D721Med (cell line): ENCODE measurements at regions not wholly inside any gene's neighbourhood (a gene's known extent, or its start where the extent isn't known, plus 50 kb on each side); places are given as distances from the start of the nearest gene placed in this dataset.

ENCODE experiments used
- DNase-seq: peaks from one replicate; pipeline ENCODE4 v3.0.0; 2011; ENCODE audit warnings: low spot score; ENCODE audit not compliant: insufficient read length
- FAIRE-seq: peaks from 2 replicates; lab custom pipeline; 2011; peaks lifted over from hg19 to GRCh38; lab: Jason Lieb, UNC
- TF ChIP-seq, protein P1 (sequence below): IDR thresholded peaks from 2 replicates; pipeline ENCODE4 v1.5.1; 2012; ENCODE audit warnings: mild to moderate bottlenecking, control low read depth; ENCODE audit not compliant: insufficient read depth; ENCODE audit errors: missing control alignments

DNA sequence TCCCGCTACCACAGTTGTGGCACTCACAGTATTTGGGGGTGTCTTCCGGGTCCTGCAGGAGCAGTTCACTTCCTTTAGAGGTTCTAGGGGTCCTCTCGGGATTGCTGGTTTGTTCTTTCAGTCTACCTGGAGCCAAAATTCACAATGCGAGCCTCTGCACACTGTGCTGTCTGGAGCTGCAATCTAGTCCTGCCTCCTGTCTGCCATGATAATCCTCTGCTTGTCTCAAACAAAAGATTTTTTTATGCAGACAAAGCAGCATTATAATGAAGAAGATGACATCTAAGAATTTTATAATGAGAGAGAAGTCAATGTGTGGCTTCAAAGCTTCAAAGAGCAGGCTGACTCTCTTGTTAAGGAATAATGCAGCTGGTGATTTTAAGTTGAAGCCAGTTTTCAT, 975.1 kb upstream of the GYPC start:
- TF ChIP-seq, protein P1, sequence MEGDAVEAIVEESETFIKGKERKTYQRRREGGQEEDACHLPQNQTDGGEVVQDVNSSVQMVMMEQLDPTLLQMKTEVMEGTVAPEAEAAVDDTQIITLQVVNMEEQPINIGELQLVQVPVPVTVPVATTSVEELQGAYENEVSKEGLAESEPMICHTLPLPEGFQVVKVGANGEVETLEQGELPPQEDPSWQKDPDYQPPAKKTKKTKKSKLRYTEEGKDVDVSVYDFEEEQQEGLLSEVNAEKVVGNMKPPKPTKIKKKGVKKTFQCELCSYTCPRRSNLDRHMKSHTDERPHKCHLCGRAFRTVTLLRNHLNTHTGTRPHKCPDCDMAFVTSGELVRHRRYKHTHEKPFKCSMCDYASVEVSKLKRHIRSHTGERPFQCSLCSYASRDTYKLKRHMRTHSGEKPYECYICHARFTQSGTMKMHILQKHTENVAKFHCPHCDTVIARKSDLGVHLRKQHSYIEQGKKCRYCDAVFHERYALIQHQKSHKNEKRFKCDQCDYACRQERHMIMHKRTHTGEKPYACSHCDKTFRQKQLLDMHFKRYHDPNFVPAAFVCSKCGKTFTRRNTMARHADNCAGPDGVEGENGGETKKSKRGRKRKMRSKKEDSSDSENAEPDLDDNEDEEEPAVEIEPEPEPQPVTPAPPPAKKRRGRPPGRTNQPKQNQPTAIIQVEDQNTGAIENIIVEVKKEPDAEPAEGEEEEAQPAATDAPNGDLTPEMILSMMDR: no peak
- DNase-seq: no peak
- no peak for FAIRE-seq

DNA sequence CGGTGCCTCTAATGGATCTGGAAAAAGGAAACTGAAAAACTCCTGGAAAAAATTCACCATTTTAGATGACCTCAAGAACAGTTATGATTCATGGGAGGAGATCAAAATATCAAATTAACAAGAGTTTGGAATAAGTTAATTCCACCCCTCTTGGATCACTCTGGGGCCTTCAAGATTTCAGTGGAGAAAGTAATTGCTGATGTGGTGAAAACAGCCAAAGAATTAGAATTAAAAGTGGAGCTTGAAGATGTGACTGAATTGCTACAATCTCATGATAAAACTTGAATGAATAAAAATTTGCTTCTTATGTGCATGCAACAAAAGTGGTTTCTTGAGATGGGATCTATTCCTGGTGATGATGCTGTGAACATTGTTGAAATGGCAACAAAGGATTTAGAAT, 974.4 kb upstream of the GYPC start:
- no peak for DNase-seq
- TF ChIP-seq, protein P1: no peak
- FAIRE-seq: no peak

DNA sequence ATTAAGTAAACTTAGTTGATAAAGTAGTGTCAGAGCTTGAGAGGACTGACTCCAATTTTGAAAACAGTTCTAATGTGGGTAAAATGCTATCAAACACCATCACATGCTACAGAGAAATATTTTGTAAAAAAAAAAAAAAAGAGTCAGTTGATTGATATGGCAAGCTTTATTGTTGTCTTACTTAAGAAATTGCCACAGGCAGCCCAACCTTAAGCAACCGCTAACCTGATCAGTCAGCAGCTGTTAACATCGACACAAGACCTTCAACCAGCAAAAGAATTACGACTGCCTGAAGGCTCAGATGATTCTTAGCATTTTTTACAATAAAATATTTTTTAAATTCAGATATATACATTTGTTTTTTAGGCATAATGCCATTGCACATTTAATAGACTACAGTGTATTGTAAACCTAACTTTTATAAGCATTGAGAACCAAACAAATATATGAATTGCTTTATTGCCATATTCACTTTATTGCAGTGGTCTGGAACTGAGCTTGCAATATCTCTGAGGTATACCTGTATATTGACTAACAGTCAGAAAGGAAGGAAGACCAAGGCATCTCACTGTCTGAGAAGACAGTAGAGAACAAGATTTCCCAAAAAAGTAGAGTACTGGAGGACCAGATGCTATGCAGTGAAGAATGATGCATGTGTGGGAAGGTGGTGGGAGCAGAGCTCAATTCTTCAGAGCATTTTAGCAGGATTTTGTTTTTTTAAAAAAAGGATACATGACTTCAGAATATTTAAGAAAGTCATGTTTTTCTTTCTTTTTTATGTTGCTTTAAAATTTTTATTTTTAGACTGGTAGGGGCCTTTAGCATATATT, 973.8 kb upstream of the GYPC start:
- TF ChIP-seq, protein P1: no peak
- DNase-seq (no peak), FAIRE-seq (no peak)

DNA sequence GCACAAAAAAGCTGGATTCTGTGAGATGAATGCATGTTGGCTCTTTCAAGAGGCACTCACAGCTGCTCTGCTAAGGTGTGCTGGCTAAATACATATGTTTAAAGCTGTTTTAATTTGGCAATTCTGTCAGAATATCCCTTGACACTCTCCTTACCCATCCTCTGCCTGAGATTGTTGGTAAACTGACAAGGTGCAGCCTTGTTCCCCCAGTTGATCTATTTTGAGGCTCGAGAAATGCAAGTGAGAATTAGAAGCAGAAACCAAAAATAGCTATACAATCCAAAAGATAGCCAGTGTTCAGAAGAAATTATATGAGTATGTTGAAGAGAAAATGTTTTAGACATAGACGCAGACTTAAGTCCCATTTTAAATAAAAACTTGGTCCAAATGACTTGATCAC, 971.7 kb upstream of the GYPC start:
- DNase-seq: no peak
- no peak for FAIRE-seq
- TF ChIP-seq, protein P1: no peak

DNA sequence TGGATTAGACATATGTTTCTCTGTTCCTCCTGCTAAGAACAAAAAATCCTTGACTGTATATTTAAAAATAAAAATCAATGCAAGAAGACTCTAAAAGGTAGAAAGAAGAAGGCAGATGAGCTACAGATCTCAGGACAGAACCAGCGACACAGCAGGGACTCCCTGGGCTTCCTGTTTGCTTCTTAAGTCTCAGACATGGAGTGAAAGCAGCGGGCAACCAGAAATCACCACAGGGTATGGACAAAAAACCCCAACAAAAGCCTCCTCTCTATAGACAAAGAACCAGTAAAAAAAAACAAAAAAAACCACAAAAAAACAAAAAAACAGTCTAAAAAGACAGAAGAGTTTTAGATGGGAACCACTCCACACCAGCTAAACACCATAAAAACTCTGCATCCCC, 971.0 kb upstream of the GYPC start:
- FAIRE-seq (no peak), DNase-seq (no peak)
- TF ChIP-seq, protein P1: no peak

DNA sequence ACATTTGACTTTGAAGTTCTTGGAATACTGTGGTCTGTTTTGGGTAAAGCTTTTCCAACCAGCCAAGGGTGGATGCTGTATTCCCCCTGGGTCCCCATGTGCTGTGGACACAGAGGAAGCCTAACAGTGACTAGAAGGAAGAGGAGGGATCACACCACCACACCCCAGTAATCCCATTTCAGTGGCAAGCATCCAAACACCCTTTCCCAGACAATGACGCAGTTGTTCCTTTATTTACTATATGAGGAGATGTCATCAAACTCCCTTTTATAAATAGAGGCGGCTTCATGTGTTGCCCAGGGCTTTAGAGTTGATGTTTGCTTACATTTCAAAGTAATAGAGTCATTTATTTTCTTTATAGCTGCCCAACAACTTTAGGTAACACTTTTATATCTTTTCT, 959.4 kb upstream of the GYPC start:
- TF ChIP-seq, protein P1: no peak
- FAIRE-seq: no peak
- DNase-seq: no peak

DNA sequence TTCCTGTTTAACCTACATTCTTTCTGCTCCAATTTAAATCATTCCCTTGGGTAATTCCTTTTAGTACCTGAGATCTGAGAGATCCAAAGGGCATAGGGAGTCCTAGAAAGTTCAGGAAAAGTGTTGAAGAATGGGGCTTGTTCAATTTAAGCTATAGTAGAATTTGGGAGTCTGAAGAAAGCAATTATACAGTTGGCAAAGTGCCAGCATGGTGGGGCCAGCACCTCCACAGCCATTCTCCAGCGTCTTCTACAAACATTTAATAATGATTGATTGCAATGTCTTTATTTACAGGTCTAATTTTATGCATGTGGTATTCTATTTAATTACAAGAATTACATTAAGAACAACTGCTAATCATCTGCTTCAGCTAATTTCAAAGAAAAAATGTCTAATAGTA, 957.7 kb upstream of the GYPC start:
- DNase-seq: no peak
- FAIRE-seq: no peak
- TF ChIP-seq, protein P1: no peak
